Muscle of leg (tissue), 3 donors: ENCODE measurements at regions not wholly inside any gene's neighbourhood (a gene's known extent, or its start where the extent isn't known, plus 50 kb on each side); places are given as distances from the start of the nearest gene placed in this dataset.
"Not testable (repeated sequence)": the region's sequence is repeated elsewhere in the genome, so short reads cannot be mapped to it uniquely, and the experiment has no call there.

Experiments
- DNase-seq: peaks from one replicate; pipeline ENCODE4 v3.0.0; 2013
- H3K27ac ChIP-seq: one replicate; pipeline ENCODE4 v1.5.1; 2013; ENCODE audit warnings: mild to moderate bottlenecking, low read length, control low read depth
- H3K27me3 ChIP-seq: one replicate; pipeline ENCODE4 v1.6.1; 2013; ENCODE audit warnings: low read length; ENCODE audit not compliant: control insufficient read depth, insufficient read depth
- H3K36me3 ChIP-seq: one replicate; pipeline ENCODE4 v1.6.1; 2013; ENCODE audit warnings: low read length; ENCODE audit not compliant: control insufficient read depth, insufficient read depth
- H3K4me1 ChIP-seq: one replicate; pipeline ENCODE4 v1.6.1; 2013; ENCODE audit warnings: low read length; ENCODE audit not compliant: control insufficient read depth, insufficient read depth
- H3K4me3 ChIP-seq: one replicate; pipeline ENCODE4 v1.5.1; 2013; ENCODE audit warnings: low read length, control low read depth
- H3K9me3 ChIP-seq: replicated peaks from 2 replicates; pipeline ENCODE4 v1.6.1; 2013; ENCODE audit warnings: low read depth, low read length; ENCODE audit not compliant: control insufficient read depth
- WGBS: methylation state at CpG from one replicate; pipeline ENCODE4 v1.1.5; 2013; ENCODE audit warnings: missing lambda C conversion rate; ENCODE audit not compliant: insufficient coverage; 5-methylcytosine and 5-hydroxymethylcytosine counted together

GRCh38 chr7:96825285-96825684 is 115.6 kb upstream of the SEM1 start:
- Histone ChIP-seq H3K9me3 (peaks cover 2% of the 10 kb centered on the region), H3K27ac (no peak overlapping the region), H3K27me3 (no peaks in the 10 kb centered on the region), H3K36me3 (no peaks in the 10 kb centered on the region), H3K4me1 (no peaks in the 10 kb centered on the region), H3K4me3 (no peak overlapping the region)
- 71% methylated on average over 1 of the region's 2 CpGs for WGBS
- DNase-seq: no peak

- H3K27me3 ChIP-seq: no peaks in the 10 kb centered on the region
- H3K4me1 ChIP-seq: no peaks in the 10 kb centered on the region
- H3K36me3 ChIP-seq: no peaks in the 10 kb centered on the region
- 44% methylated on average over 1 of the region's 1 CpG for WGBS
- no peak for DNase-seq
- no peaks in the 10 kb centered on the region for H3K9me3 ChIP-seq
- H3K4me3 ChIP-seq: no peak overlapping the region
- H3K27ac ChIP-seq: no peak overlapping the region
These were observed 116.4 kb upstream of the SEM1 start for GRCh38 chr7:96826089-96826488.

- Histone ChIP-seq H3K4me1 (no peaks in the 10 kb centered on the region), H3K27me3 (no peaks in the 10 kb centered on the region), H3K4me3 (no peak overlapping the region), H3K36me3 (no peaks in the 10 kb centered on the region), H3K27ac (no peak overlapping the region), H3K9me3 (no peaks in the 10 kb centered on the region)
- no peak for DNase-seq
- WGBS: 74% methylated on average over 4 of the region's 6 CpGs
These were observed 118.1 kb upstream of the SEM1 start for GRCh38 chr7:96827701-96828100.

GRCh38 chr7:96829121-96829520 is 119.5 kb upstream of the SEM1 start:
- not testable (repeated sequence) for H3K36me3 ChIP-seq, H3K4me1 ChIP-seq, H3K27ac ChIP-seq, H3K9me3 ChIP-seq, H3K27me3 ChIP-seq, DNase-seq, H3K4me3 ChIP-seq
- WGBS: no CpG with 5 or more reads among the region's 4 CpGs

DNA sequence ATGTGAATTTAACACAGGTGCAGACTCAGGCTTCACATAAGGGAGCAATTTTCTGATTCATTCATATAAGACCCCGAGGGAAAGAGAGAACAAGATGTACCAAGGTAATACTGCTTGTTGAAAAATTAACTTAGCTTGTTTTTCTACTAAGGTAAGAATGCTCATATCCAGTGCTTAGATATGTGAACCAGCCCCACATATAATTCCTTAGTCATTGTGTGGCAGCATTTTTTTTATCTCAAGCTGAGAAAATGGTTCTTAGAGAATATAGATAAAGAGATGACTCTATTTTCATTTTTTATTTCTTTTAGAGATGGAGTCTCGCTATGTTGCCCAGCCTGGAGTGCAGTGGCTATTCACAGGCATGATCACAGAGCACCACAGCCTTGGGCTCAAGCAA is 121.8 kb upstream of the SEM1 start:
- DNase-seq: no peak
- Histone ChIP-seq H3K4me3 (no peak overlapping the region), H3K27me3 (no peaks in the 10 kb centered on the region), H3K36me3 (no peaks in the 10 kb centered on the region), H3K4me1 (no peaks in the 10 kb centered on the region), H3K27ac (no peak overlapping the region), H3K9me3 (no peaks in the 10 kb centered on the region)
- WGBS: no CpG with 5 or more reads among the region's 2 CpGs

DNA sequence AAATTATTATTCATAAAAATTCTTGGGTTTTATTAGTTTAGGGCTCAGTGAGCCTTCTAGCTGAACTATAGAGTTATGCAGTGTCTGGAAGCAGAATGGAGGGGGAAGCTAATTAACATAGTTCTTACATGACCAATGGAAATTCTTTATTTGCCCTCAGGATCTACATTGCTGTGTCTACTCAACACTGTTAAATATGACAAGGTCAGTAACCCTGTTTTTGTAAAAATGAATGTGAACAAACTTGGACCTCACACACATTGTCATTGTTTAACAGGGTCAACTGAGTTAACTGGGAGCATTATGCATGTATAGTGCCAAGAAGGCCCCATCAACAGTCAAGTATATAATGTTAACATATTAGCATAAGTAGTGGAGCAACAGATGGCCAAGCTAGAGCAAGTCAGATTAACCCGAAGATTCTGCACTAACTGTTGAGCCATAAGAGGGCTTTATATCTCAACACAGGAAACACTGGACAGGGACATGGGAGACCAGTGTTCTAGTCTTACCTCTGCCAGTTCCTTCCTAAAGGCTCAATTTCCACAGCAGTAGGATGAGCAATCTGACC is 122.5 kb upstream of the SEM1 start:
- no peak overlapping the region for H3K27ac ChIP-seq

GRCh38 chr7:96833676-96834453 is 124.2 kb upstream of the SEM1 start:
- Histone ChIP-seq H3K27me3 (no peaks in the 10 kb centered on the region), H3K36me3 (no peaks in the 10 kb centered on the region), H3K27ac (no peak overlapping the region), H3K9me3 (no peaks in the 10 kb centered on the region), H3K4me3 (no peak overlapping the region), H3K4me1 (no peaks in the 10 kb centered on the region)
- DNase-seq: no peak
- WGBS: no CpG with 5 or more reads among the region's 8 CpGs

More for the DNA sequence above, 122.5 kb upstream of the SEM1 start:
- no CpG with 5 or more reads among the region's 1 CpG for WGBS
- peak; percentile 13 for DNase-seq
- no peaks in the 10 kb centered on the region for H3K27me3 ChIP-seq
- no peak overlapping the region for H3K4me3 ChIP-seq
- H3K4me1 ChIP-seq: no peaks in the 10 kb centered on the region
- no peaks in the 10 kb centered on the region for H3K9me3 ChIP-seq
- no peaks in the 10 kb centered on the region for H3K36me3 ChIP-seq

DNA sequence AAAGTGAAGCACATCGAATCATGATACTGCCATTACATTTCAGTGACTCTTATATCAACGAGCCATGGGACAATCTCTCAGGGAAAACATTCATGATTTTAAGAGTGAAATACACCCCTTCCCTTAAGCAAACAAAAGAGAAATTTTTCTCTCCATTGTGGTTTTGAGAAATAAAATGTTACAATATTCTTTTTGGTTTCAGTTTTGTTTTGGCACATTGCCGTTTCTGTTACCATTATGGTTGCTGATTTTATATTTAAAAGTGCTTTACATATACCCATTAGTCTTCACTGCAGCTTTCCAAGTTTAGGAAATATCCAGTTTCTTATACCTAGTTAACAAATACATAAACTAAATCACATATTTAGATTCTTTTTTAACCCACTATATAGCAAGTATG is 126.8 kb upstream of the SEM1 start:
- Histone ChIP-seq H3K27me3 (no peaks in the 10 kb centered on the region), H3K27ac (no peak overlapping the region), H3K36me3 (no peaks in the 10 kb centered on the region), H3K4me1 (no peaks in the 10 kb centered on the region), H3K4me3 (no peak overlapping the region), H3K9me3 (no peaks in the 10 kb centered on the region)
- DNase-seq: no peak
- no CpG with 5 or more reads among the region's 3 CpGs for WGBS

GRCh38 chr7:96837593-96837992 is 127.9 kb upstream of the SEM1 start:
- no peaks in the 10 kb centered on the region for H3K4me1 ChIP-seq
- WGBS: no CpG with 5 or more reads among the region's 2 CpGs
- no peak overlapping the region for H3K4me3 ChIP-seq
- no peak overlapping the region for H3K27ac ChIP-seq
- no peaks in the 10 kb centered on the region for H3K36me3 ChIP-seq
- no peaks in the 10 kb centered on the region for H3K27me3 ChIP-seq
- no peak for DNase-seq
- H3K9me3 ChIP-seq: no peaks in the 10 kb centered on the region

- no peak overlapping the region for H3K4me3 ChIP-seq
- H3K27me3 ChIP-seq: no peaks in the 10 kb centered on the region
- H3K4me1 ChIP-seq: no peaks in the 10 kb centered on the region
- no peak for DNase-seq
- H3K36me3 ChIP-seq: no peaks in the 10 kb centered on the region
- no peaks in the 10 kb centered on the region for H3K9me3 ChIP-seq
- 57% methylated on average over 4 of the region's 7 CpGs for WGBS
- H3K27ac ChIP-seq: no peak overlapping the region
These were observed 128.8 kb upstream of the SEM1 start for GRCh38 chr7:96838481-96838880.

GRCh38 chr7:96855139-96855538 is 145.5 kb upstream of the SEM1 start:
- no peak overlapping the region for H3K4me3 ChIP-seq

More at GRCh38 chr7:96855139-96855538, 145.5 kb upstream of the SEM1 start:
- Histone ChIP-seq H3K36me3 (no peaks in the 10 kb centered on the region), H3K27ac (no peak overlapping the region), H3K4me1 (no peaks in the 10 kb centered on the region), H3K27me3 (no peaks in the 10 kb centered on the region), H3K9me3 (no peaks in the 10 kb centered on the region)
- DNase-seq: no peak
